ENCODE measurements at regions not wholly inside any gene's neighbourhood (a gene's known extent, or its start where the extent isn't known, plus 50 kb on each side); places are given as distances from the start of the nearest gene placed in this dataset.
"Not testable (repeated sequence)": the region's sequence is repeated elsewhere in the genome, so short reads cannot be mapped to it uniquely, and the experiment has no call there.

DNA sequence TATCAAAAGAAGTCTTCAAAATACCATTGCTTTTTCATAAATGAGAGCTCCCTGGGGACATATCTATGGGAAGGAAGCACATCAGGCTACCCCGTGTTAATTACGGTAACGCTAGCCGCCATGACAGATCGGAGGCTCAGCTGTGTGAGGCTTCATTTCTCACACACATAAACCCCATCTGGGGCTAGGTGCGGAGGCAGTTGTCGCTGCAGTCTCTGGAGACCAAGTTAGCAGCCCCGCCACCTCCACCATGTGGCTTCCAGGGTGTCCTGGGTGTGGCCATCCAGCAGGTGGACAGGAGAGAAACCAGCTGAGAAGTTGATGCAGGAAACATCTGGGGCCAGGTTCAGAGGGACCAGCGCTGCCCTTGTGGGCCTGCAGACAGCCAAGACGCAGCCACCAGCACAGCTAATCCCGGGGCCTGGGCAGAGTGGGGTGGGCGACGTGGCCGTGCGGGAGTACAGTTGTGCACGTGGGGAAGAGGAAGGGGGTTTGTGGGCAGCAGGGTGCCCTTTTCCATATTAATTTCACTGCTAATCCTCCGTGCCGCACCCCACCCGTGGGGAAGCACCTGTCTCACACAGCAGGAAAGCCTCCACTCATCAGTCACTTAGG, 426.5 kb downstream of the IRX1 start:
- H3K4me1 ChIP-seq (ENCODE audit: control insufficient read depth, low read depth, low read length): peaks cover 9% of the 10 kb centered on the region
- H3K27me3 ChIP-seq (ENCODE audit: control insufficient read depth, insufficient read depth, low read length): no peaks in the 10 kb centered on the region
- H3K4me3 ChIP-seq (ENCODE audit: low read length): no peak overlapping the region
- H3K9me3 ChIP-seq (ENCODE audit: control insufficient read depth, low read depth, low read length): no peaks in the 10 kb centered on the region
- no peak overlapping the region for H3K27ac ChIP-seq (ENCODE audit: low read length)
- no peak overlapping the region for H3K9ac ChIP-seq (ENCODE audit: low read length)
- H3K36me3 ChIP-seq (ENCODE audit: control insufficient read depth, low read depth, low read length): no peaks in the 10 kb centered on the region

DNA sequence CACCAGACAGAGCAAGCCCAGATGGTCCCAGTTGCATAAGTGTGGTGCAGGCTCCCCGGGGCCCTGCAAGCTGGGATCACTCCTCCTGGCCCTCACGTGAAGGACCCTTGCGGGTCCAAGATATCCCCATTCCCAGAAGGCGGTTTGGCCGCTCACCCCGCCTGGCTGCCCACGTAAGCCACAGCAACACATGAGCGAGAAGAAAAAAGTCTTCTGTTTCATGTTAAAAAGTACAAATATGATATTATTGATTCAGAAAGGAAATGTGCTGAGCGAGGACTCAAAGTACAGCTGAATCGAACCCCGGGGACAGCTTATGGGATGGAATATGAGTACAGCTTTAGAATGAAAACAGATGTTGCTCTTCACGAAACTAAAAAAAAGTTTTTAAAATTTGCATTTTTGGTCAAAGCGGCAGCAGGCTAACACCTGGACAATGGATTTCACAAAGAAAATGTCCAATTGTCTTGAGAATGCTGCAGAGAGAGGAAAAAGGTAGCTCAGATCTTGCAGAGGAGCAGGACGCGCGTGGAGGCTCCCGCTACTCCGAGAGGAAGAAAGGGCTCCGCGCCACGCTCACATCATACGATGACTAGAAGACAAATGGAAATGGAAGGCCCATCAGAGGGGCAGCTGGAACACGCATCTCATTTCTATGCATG, 427.6 kb downstream of the IRX1 start:
- H3K4me1 ChIP-seq (ENCODE audit: control insufficient read depth, low read depth, low read length): peaks cover 7% of the 10 kb centered on the region
- H3K9me3 ChIP-seq (ENCODE audit: control insufficient read depth, low read depth, low read length): no peaks in the 10 kb centered on the region
- no peaks in the 10 kb centered on the region for H3K27me3 ChIP-seq (ENCODE audit: control insufficient read depth, insufficient read depth, low read length)
- no peak overlapping the region for H3K4me3 ChIP-seq (ENCODE audit: low read length)
- H3K9ac ChIP-seq (ENCODE audit: low read length): no peak overlapping the region
- no peak overlapping the region for H3K27ac ChIP-seq (ENCODE audit: low read length)
- no peaks in the 10 kb centered on the region for H3K36me3 ChIP-seq (ENCODE audit: control insufficient read depth, low read depth, low read length)

DNA sequence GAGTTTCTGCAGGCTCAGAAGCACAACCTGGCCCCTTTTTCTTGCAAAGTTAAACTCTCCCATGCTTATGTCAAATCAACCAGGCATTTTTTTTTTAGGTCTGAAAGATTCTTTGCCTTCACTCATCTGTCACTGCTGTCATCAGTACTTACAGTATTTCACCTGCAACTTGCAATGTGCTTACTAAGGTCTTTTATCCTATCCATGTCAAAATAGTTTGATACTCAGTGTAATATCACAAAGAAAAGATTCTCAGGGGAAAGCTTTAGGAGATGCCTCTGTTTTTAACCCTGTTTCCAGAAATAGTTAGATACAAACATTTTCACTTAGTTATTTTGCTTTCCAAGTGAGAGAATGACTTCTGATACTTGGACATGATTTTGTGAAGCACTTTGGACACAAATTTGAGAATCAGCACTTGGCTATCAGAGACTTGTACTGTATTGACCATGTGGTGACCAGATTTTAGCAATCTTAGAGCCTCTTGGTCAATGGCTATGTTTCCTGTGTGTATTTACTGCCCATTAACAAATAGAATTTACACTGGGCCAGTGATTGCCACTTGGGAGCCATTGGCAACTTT, 428.2 kb downstream of the IRX1 start:
- H3K9me3 ChIP-seq (ENCODE audit: control insufficient read depth, low read depth, low read length): no peaks in the 10 kb centered on the region
- H3K27ac ChIP-seq (ENCODE audit: low read length): no peak overlapping the region
- no peak overlapping the region for H3K9ac ChIP-seq (ENCODE audit: low read length)
- no peak overlapping the region for H3K4me3 ChIP-seq (ENCODE audit: low read length)
- H3K27me3 ChIP-seq (ENCODE audit: control insufficient read depth, insufficient read depth, low read length): no peaks in the 10 kb centered on the region
- H3K36me3 ChIP-seq (ENCODE audit: control insufficient read depth, low read depth, low read length): no peaks in the 10 kb centered on the region
- peaks cover 1% of the 10 kb centered on the region for H3K4me1 ChIP-seq (ENCODE audit: control insufficient read depth, low read depth, low read length)

DNA sequence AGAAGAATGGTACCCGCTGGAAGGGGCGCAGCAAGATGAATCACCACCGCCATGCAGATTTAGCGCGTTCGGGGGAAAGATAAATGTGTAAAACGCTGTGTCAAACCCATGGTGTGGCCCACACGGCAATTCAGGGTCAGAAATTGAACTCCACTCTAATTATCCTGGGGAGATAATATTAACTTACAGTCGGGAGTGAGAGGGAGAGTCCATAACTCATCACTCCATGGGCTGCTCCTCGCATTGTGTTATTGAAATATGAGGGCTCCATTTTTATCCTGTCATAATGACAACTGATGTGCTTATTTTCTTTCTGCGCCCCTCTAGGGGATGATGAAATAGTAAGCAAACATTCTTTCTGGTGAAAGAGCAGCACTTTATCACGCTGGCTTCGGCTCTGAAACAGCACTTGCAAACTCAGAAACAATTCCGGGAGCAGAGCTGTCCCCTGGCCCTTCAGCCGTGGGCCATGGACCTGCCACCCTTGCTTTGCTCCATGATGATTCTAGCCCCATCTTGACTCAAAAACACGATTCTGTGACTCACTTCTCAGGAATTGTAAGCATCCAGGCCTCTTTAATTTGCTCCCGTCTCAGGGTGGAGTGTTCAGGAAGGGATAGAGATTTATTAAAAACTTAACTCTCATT, 431.6 kb downstream of the IRX1 start:
- no peaks in the 10 kb centered on the region for H3K9me3 ChIP-seq (ENCODE audit: control insufficient read depth, low read depth, low read length)
- no peaks in the 10 kb centered on the region for H3K4me1 ChIP-seq (ENCODE audit: control insufficient read depth, low read depth, low read length)
- no peak overlapping the region for H3K9ac ChIP-seq (ENCODE audit: low read length)
- H3K27ac ChIP-seq (ENCODE audit: low read length): no peak overlapping the region
- no peaks in the 10 kb centered on the region for H3K36me3 ChIP-seq (ENCODE audit: control insufficient read depth, low read depth, low read length)
- no peak overlapping the region for H3K4me3 ChIP-seq (ENCODE audit: low read length)
- no peaks in the 10 kb centered on the region for H3K27me3 ChIP-seq (ENCODE audit: control insufficient read depth, insufficient read depth, low read length)

DNA sequence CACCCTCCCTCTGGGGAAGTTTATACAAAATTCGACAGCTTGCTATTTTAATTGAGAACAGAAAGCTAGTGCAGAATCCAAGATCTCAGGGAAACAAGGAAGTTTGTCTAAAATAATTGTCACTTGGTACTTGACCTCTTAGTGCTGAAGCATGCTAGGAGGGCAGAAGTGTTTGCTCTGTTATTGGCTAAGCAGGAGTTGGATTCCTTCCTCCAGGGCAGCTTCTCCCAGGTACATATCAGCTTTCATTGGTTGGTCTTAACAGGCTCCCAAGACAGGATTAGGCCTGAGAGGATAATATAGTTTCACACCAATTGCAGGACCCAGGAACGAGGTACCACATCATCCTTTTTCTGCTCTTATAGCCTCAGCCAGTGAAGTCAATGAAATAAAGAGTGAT, 432.8 kb downstream of the IRX1 start:
- H3K9me3 ChIP-seq (ENCODE audit: control insufficient read depth, low read depth, low read length): no peaks in the 10 kb centered on the region
- no peak overlapping the region for H3K9ac ChIP-seq (ENCODE audit: low read length)
- H3K36me3 ChIP-seq (ENCODE audit: control insufficient read depth, low read depth, low read length): no peaks in the 10 kb centered on the region
- H3K27ac ChIP-seq (ENCODE audit: low read length): no peak overlapping the region
- no peaks in the 10 kb centered on the region for H3K4me1 ChIP-seq (ENCODE audit: control insufficient read depth, low read depth, low read length)
- H3K4me3 ChIP-seq (ENCODE audit: low read length): no peak overlapping the region
- no peaks in the 10 kb centered on the region for H3K27me3 ChIP-seq (ENCODE audit: control insufficient read depth, insufficient read depth, low read length)

- not testable (repeated sequence) for H3K9me3 ChIP-seq (ENCODE audit: control insufficient read depth, low read depth, low read length); H3K27me3 ChIP-seq (ENCODE audit: control insufficient read depth, insufficient read depth, low read length); H3K4me3 ChIP-seq (ENCODE audit: low read length); H3K9ac ChIP-seq (ENCODE audit: low read length); H3K4me1 ChIP-seq (ENCODE audit: control insufficient read depth, low read depth, low read length); H3K36me3 ChIP-seq (ENCODE audit: control insufficient read depth, low read depth, low read length); H3K27ac ChIP-seq (ENCODE audit: low read length)
Observed at GRCh38 chr5:4033546-4033945, 437.9 kb downstream of the IRX1 start.

- Histone ChIP-seq H3K27me3 (ENCODE audit: control insufficient read depth, insufficient read depth, low read length) (no peaks in the 10 kb centered on the region), H3K4me3 (ENCODE audit: low read length) (no peak overlapping the region), H3K27ac (ENCODE audit: low read length) (no peak overlapping the region), H3K9ac (ENCODE audit: low read length) (no peak overlapping the region), H3K9me3 (ENCODE audit: control insufficient read depth, low read depth, low read length) (no peaks in the 10 kb centered on the region), H3K36me3 (ENCODE audit: control insufficient read depth, low read depth, low read length) (no peaks in the 10 kb centered on the region), H3K4me1 (ENCODE audit: control insufficient read depth, low read depth, low read length) (no peaks in the 10 kb centered on the region)
Observed at GRCh38 chr5:4036861-4037260, 441.2 kb downstream of the IRX1 start.

GRCh38 chr5:4038994-4039393, 443.4 kb downstream of the IRX1 start:
- Histone ChIP-seq H3K27ac (ENCODE audit: low read length) (no peak overlapping the region), H3K36me3 (ENCODE audit: control insufficient read depth, low read depth, low read length) (no peaks in the 10 kb centered on the region), H3K9me3 (ENCODE audit: control insufficient read depth, low read depth, low read length) (no peaks in the 10 kb centered on the region), H3K9ac (ENCODE audit: low read length) (no peak overlapping the region), H3K27me3 (ENCODE audit: control insufficient read depth, insufficient read depth, low read length) (no peaks in the 10 kb centered on the region), H3K4me3 (ENCODE audit: low read length) (no peak overlapping the region), H3K4me1 (ENCODE audit: control insufficient read depth, low read depth, low read length) (no peaks in the 10 kb centered on the region)

DNA sequence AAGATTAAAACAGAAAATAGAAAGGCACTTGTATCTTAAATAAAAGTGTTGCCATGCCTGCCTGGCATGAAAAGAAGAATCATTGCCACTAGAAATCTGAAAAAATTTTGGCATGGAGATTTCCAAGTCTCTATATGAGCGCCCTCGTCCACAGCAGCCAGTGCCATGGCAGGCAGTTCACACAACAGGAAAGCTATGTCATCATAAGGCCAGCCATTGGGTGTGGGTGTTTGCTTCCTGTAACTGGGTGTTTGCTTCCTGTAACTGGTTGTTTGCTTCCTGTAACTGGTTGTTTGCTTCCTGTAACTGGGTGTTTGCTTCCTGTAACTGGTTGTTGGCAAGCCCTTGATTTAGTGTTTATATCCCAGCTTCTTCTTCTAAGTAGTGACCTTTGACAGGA, 446.7 kb downstream of the IRX1 start:
- Histone ChIP-seq H3K9me3 (ENCODE audit: control insufficient read depth, low read depth, low read length) (no peaks in the 10 kb centered on the region), H3K27ac (ENCODE audit: low read length) (no peak overlapping the region), H3K27me3 (ENCODE audit: control insufficient read depth, insufficient read depth, low read length) (no peaks in the 10 kb centered on the region), H3K4me1 (ENCODE audit: control insufficient read depth, low read depth, low read length) (no peaks in the 10 kb centered on the region), H3K4me3 (ENCODE audit: low read length) (no peak overlapping the region), H3K36me3 (ENCODE audit: control insufficient read depth, low read depth, low read length) (no peaks in the 10 kb centered on the region), H3K9ac (ENCODE audit: low read length) (no peak overlapping the region)

DNA sequence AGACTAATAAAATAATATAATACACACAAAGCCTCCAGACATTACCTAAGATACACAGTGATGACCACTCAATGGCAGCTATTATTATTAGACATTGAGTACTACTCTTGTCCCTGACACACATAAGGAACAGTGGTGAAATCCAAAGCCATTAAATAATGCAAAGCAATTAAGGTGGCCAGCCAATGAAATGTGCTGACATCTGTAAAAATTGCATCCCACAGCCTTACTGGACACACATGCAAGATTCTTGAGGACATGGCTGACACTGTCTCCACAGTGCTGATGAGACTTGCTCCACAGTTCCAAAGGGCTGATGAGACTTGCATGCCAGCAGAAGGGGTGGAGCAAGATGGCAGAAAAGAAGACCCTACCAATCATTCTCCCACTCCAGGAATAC, 447.5 kb downstream of the IRX1 start:
- Histone ChIP-seq H3K27me3 (ENCODE audit: control insufficient read depth, insufficient read depth, low read length) (no peaks in the 10 kb centered on the region), H3K9me3 (ENCODE audit: control insufficient read depth, low read depth, low read length) (no peaks in the 10 kb centered on the region), H3K4me1 (ENCODE audit: control insufficient read depth, low read depth, low read length) (no peaks in the 10 kb centered on the region), H3K27ac (ENCODE audit: low read length) (no peak overlapping the region), H3K4me3 (ENCODE audit: low read length) (no peak overlapping the region), H3K36me3 (ENCODE audit: control insufficient read depth, low read depth, low read length) (no peaks in the 10 kb centered on the region), H3K9ac (ENCODE audit: low read length) (no peak overlapping the region)

DNA sequence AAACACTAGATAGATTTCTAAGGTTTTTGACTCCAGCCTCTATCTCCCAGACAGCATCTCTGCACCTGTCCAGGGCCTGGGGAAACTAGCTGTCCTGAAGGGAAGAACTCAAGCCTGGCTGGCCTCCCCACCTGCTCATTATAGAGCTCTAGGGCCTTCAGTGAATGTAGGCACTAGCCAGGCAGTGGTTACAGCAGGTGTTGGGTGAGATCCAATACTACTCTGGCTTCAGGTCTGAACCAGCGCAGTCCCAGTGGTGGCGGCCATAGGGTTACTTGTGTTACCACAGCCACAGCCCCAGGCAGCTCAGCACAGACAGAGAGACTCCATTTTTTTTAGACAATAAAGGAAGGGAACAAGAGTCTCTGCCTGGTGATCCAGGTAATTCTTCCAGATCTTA, 449.2 kb downstream of the IRX1 start:
- Histone ChIP-seq H3K9ac (ENCODE audit: low read length) (no peak overlapping the region), H3K9me3 (ENCODE audit: control insufficient read depth, low read depth, low read length) (no peaks in the 10 kb centered on the region), H3K27me3 (ENCODE audit: control insufficient read depth, insufficient read depth, low read length) (no peaks in the 10 kb centered on the region), H3K27ac (ENCODE audit: low read length) (no peak overlapping the region), H3K4me3 (ENCODE audit: low read length) (no peak overlapping the region), H3K36me3 (ENCODE audit: control insufficient read depth, low read depth, low read length) (no peaks in the 10 kb centered on the region), H3K4me1 (ENCODE audit: control insufficient read depth, low read depth, low read length) (peaks cover 5% of the 10 kb centered on the region)

DNA sequence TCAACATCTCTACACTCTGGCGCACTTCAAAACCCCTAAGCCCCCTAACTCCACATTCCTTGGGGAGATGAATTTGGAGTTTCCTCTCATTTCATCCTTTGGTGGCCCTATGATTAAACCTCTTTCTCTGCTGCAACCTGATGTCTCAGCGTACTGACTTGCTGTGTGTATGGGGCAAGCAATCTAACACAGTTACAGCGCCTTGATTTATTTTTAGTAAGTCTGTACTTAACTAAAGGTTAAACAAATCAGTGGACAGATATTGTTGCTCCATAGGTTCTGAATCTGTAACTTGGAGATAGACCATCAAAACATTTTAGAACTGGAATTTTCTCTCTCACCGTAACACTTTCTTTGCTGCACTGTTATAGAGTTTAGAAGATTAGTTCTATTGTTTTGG, 452.8 kb downstream of the IRX1 start:
- H3K9me3 ChIP-seq (ENCODE audit: control insufficient read depth, low read depth, low read length): no peaks in the 10 kb centered on the region

More for the DNA sequence above, 452.8 kb downstream of the IRX1 start:
- Histone ChIP-seq H3K4me1 (ENCODE audit: control insufficient read depth, low read depth, low read length) (peaks cover 5% of the 10 kb centered on the region), H3K9ac (ENCODE audit: low read length) (no peak overlapping the region), H3K27me3 (ENCODE audit: control insufficient read depth, insufficient read depth, low read length) (no peaks in the 10 kb centered on the region), H3K4me3 (ENCODE audit: low read length) (no peak overlapping the region), H3K27ac (ENCODE audit: low read length) (no peak overlapping the region), H3K36me3 (ENCODE audit: control insufficient read depth, low read depth, low read length) (no peaks in the 10 kb centered on the region)
